PC-3 (cell line): ENCODE measurements at regions not wholly inside any gene's neighbourhood (a gene's known extent, or its start where the extent isn't known, plus 50 kb on each side); places are given as distances from the start of the nearest gene placed in this dataset.

Source experiments
- ATAC-seq: fragments of 200-7000 bp; cut with Tn5 transposase; 2 replicates; pipeline ENCODE4 v1.9.1; 2020; ENCODE audit warnings: mild to moderate bottlenecking, moderate library complexity
- BruUV-seq: library from RNA; stranded (reverse); fragments of 400-500 nt; replicated peaks from 2 replicates; lab custom pipeline; 2021; lab: Mats Ljungman, UMichigan
- CTCF ChIA-PET: fragments of 300-600 bp; sonication (Branson Sonifier 250); formaldehyde crosslinking; loops from one replicate; lab custom pipeline; 2022; ENCODE audit warnings: antibody characterized with exemption; lab: Charles Lee
- POLR2A ChIA-PET: fragments of 300-600 bp; sonication (Branson Sonifier 250); formaldehyde crosslinking; loops from one replicate; lab custom pipeline; 2022; ENCODE audit warnings: antibody characterized with exemption; ENCODE audit not compliant: unreplicated experiment; lab: Charles Lee
- DNase-seq: peaks from one replicate; pipeline ENCODE4 v3.0.0-alpha.2; 2015
- H2AFZ ChIP-seq: fragments of 300-600 bp; sonication (generic); 2 replicates; pipeline ENCODE4 v1.6.0; 2016; ENCODE audit warnings: antibody characterized with exemption, low read length
- H3F3A ChIP-seq: fragments of 300-600 bp; sonication (generic); one replicate; pipeline ENCODE4 v1.6.0; 2017; ENCODE audit warnings: antibody characterized with exemption, low read length, control low read depth, mild to moderate bottlenecking; ENCODE audit not compliant: unreplicated experiment
- H3K27ac ChIP-seq: fragments of 300-600 bp; sonication (generic); 2 replicates; pipeline ENCODE4 v1.5.1; 2016; ENCODE audit warnings: mild to moderate bottlenecking, low read length
- H3K27me3 ChIP-seq: fragments of 300-600 bp; sonication (generic); 2 replicates; pipeline ENCODE4 v1.6.1; 2016; ENCODE audit warnings: low read length, mixed read lengths
- H3K36me3 ChIP-seq: fragments of 300-600 bp; sonication (generic); 2 replicates; pipeline ENCODE4 v1.6.1; 2016; ENCODE audit warnings: low read depth, mixed run types, low read length, mixed read lengths
- H3K4me1 ChIP-seq: fragments of 300-600 bp; sonication (generic); 2 replicates; pipeline ENCODE4 v1.5.1; 2016; ENCODE audit warnings: low read length; ENCODE audit not compliant: insufficient read depth
- H3K4me2 ChIP-seq: fragments of 300-600 bp; sonication (generic); 2 replicates; pipeline ENCODE4 v1.6.0; 2016; ENCODE audit warnings: low read length
- H3K4me3 ChIP-seq: fragments of 300-600 bp; sonication (generic); 2 replicates; pipeline ENCODE4 v1.5.1; 2016; ENCODE audit warnings: mild to moderate bottlenecking, low read length, mixed read lengths
- H3K79me2 ChIP-seq: fragments of 300-600 bp; sonication (generic); 2 replicates; pipeline ENCODE4 v1.6.1; 2017; ENCODE audit warnings: low read length, mixed read lengths
- H3K9ac ChIP-seq: fragments of 300-600 bp; sonication (generic); 2 replicates; pipeline ENCODE4 v1.6.0; 2016; ENCODE audit warnings: mild to moderate bottlenecking, low read length
- H3K9me2 ChIP-seq: fragments of 300-600 bp; sonication (generic); replicated peaks from 2 replicates; pipeline ENCODE4 v1.6.1; 2016; ENCODE audit warnings: mixed run types, low read length, mixed read lengths
- H3K9me3 ChIP-seq: fragments of 300-600 bp; sonication (generic); 2 replicates; pipeline ENCODE4 v1.6.1; 2016; ENCODE audit warnings: low read length, mixed read lengths
- H4K20me1 ChIP-seq: fragments of 300-600 bp; sonication (generic); 2 replicates; pipeline ENCODE4 v1.6.1; 2016; ENCODE audit warnings: low read length, mixed read lengths
- CTCF ChIP-seq: fragments of 300-600 bp; sonication (generic); conservative IDR thresholded peaks from 2 replicates; pipeline ENCODE4 v1.5.1; 2017; ENCODE audit warnings: antibody characterized with exemption, low read depth, mild to moderate bottlenecking, low read length
- EZH2 ChIP-seq: fragments of 300-600 bp; sonication (generic); IDR thresholded peaks from one replicate; pipeline ENCODE4 v1.6.1; 2017; ENCODE audit warnings: antibody characterized with exemption, mild to moderate bottlenecking, low read length; ENCODE audit not compliant: unreplicated experiment
- EZH2phosphoT487 ChIP-seq: fragments of 300-600 bp; sonication (generic); IDR thresholded peaks from 2 replicates; pipeline ENCODE4 v1.6.1; 2018; ENCODE audit warnings: mild to moderate bottlenecking, antibody characterized with exemption, low read length, borderline replicate concordance
- intact Hi-C: fragments of 100-400 bp; cut with micrococcal nuclease; formaldehyde crosslinking; loops from 2 replicates; pipeline ENCODE4 v1.9.0; 2023

DNA sequence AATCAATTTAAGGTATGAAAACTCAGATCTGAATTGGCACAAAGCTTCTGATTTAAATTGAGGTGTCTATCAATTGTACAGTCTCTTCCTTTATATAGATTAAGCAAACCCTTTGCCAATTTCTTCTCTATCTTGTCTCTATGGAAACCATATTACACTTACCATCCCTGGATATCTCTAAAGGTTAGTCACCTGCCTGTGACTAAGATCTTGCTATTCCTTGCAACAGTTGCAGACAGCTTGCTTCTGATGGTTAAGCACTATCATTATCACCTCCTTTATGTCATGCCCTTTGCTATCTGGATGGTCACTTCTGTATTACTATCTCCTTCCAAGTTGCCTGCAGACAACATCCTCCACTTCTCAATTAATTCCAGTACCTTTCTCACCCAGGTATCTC is 998.6 kb upstream of the B3GALT2 start:
- Histone ChIP-seq H3K4me2 (no peak overlapping the region), H3K36me3 (no peaks in the 10 kb centered on the region), H3K4me1 (no peaks in the 10 kb centered on the region), H3F3A (no peaks in the 10 kb centered on the region), H3K9me3 (no peaks in the 10 kb centered on the region), H3K27ac (no peak overlapping the region), H4K20me1 (no peaks in the 10 kb centered on the region), H3K79me2 (no peaks in the 10 kb centered on the region), H3K4me3 (no peak overlapping the region), H3K9ac (no peak overlapping the region), H3K9me2 (no peaks in the 10 kb centered on the region), H2AFZ (no peak overlapping the region), H3K27me3 (no peaks in the 10 kb centered on the region)
- intact Hi-C loops: loop anchor here (5.0 kb wide), 1 partner anchor 112 kb away; no protein-coding TSS in a partner anchor
- no peak for TF ChIP-seq EZH2
- no peak for TF ChIP-seq EZH2phosphoT487
- no peak for TF ChIP-seq CTCF
- no peak for DNase-seq
- ATAC-seq: no peak
- ChIA-PET POLR2A (no interaction called here), CTCF (no interaction called here)
- BruUV-seq: no TSS peak

DNA sequence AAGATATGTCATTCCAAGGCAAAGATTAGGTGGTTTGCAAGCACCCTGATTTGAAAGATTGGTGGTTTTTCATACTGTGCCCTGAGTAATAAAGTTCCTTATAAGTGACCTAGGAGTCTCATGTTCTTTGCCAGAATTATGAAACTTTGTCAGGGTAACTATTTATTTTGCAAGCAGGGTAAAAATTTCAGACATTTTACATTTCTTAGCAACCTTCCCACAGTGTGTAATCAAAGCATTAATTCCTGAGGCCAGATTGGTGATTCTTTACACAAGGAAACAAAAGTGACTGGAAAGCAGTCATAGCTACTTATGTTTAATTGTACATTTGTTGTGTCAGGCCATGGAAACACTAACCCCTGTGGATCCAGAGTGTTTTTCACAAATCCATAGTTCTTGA is 998.0 kb upstream of the B3GALT2 start:
- ATAC-seq: no peak
- ChIA-PET POLR2A (no interaction called here), CTCF (no interaction called here)
- Histone ChIP-seq H3K9me2 (no peaks in the 10 kb centered on the region), H2AFZ (no peak overlapping the region), H3K4me3 (no peak overlapping the region), H3K27ac (no peak overlapping the region), H3K9ac (no peak overlapping the region), H3K27me3 (no peaks in the 10 kb centered on the region), H4K20me1 (no peaks in the 10 kb centered on the region), H3K4me2 (no peak overlapping the region), H3K79me2 (no peaks in the 10 kb centered on the region), H3F3A (no peaks in the 10 kb centered on the region), H3K36me3 (no peaks in the 10 kb centered on the region), H3K9me3 (no peaks in the 10 kb centered on the region), H3K4me1 (no peaks in the 10 kb centered on the region)
- no peak for TF ChIP-seq EZH2
- no peak for TF ChIP-seq CTCF
- TF ChIP-seq EZH2phosphoT487: no peak
- intact Hi-C loops: loop anchor here (5.0 kb wide), 1 partner anchor 113 kb away; no protein-coding TSS in a partner anchor
- no peak for DNase-seq
- no TSS peak for BruUV-seq

- BruUV-seq: no TSS peak
- Histone ChIP-seq H3K27me3 (no peaks in the 10 kb centered on the region), H3F3A (no peaks in the 10 kb centered on the region), H3K27ac (no peak overlapping the region), H3K9me3 (no peaks in the 10 kb centered on the region), H2AFZ (no peak overlapping the region), H3K36me3 (no peaks in the 10 kb centered on the region), H3K4me3 (no peak overlapping the region), H3K79me2 (no peaks in the 10 kb centered on the region), H3K9me2 (no peaks in the 10 kb centered on the region), H4K20me1 (no peaks in the 10 kb centered on the region), H3K9ac (no peak overlapping the region), H3K4me2 (no peak overlapping the region), H3K4me1 (no peaks in the 10 kb centered on the region)
- intact Hi-C loops: loop anchor here (5.0 kb wide), 1 partner anchor 115 kb away; no protein-coding TSS in a partner anchor
- no peak for ATAC-seq
- POLR2A ChIA-PET: no interaction called here
- TF ChIP-seq EZH2phosphoT487: no peak
- TF ChIP-seq CTCF: no peak
- TF ChIP-seq EZH2: no peak
- CTCF ChIA-PET: no interaction called here
- DNase-seq: no peak
These were observed 995.4 kb upstream of the B3GALT2 start for GRCh38 chr1:194181845-194182244.
